NCI-H82 treated with DMSO at 0.1 percent for 48 hours (cell line): ENCODE measurements at regions not wholly inside any gene's neighbourhood (a gene's known extent, or its start where the extent isn't known, plus 50 kb on each side); places are given as distances from the start of the nearest gene placed in this dataset.

Experiments
- DNase-seq: peaks from one replicate; lab custom pipeline; 2025; ENCODE audit not compliant: unreplicated experiment; lab: John Stamatoyannopoulos, UW

DNA sequence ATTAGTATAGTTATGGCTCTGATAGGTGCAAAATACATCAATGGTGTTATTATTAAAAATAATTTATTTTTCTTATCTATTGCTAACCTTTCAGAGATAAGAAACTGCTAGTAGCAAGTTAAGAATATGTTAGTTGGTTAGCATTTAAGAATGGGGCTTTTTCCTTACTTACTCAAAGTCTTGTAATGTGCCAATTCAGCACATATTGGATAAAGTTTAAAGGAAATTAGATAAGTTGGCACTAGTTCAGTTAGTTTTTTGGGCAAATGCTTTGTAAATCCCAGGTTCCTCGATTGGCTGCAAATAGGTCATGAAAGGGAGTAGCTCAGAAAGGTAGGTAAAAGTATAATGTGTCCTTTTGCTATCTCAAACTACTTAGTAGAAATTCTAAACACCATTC lies 2806.7 kb downstream of the PCDH9 start:
- DNase-seq: no peak

DNA sequence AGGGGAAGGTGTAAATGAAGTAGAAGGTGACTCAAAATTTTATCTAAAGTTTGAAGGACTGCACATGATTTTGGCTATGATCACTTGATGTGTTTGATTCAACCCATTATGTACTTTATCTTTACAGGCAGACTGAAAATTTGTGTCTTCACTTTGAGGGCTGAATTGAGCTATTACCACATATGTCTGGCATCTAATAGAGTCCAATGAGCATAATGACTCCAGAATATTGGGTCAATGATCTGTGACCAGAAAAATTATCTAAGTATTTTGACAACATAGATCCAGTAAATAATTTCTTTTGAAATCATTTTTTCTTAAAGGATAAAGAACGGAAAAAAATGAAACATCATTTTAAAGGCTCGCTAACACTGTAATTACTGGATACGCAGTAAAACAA lies 2810.0 kb downstream of the PCDH9 start:
- no peak for DNase-seq

DNA sequence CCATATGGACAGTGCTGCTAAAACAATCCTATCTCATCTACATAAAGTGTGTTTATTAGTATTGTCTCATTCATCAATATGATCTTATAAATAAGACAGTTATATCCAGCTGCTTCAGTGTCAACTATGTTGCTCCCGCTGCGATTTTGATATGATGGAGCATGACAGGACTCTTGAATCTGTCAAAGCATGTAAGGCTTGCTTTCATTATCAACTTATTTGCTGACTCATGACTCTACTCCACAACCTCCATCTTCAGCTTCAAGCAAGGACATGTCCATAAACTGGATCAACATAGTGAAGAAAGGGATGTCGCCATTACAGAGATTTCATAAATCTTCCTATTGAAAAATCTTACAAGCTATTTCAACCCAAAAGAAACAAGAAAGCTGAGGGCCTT lies 2812.6 kb downstream of the PCDH9 start:
- DNase-seq: no peak

DNA sequence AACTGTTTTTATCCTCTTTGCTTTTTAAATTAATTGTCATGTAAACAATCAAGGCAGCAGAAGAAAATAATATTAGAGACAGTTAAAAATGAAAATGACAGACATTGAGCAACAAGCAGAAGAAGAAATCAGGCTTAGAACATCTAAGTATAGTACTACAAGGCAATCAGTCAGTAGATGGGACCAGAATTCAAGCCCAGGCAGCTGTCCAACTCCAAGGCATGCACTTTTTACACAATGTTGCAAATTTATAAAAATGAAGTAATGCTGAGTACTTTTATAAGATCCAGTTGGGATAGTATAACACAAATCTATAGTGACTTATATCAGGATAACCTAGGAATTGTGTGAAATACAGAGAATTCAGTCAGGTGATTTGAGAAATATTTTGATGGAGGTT lies 2815.8 kb downstream of the PCDH9 start:
- DNase-seq: no peak

DNA sequence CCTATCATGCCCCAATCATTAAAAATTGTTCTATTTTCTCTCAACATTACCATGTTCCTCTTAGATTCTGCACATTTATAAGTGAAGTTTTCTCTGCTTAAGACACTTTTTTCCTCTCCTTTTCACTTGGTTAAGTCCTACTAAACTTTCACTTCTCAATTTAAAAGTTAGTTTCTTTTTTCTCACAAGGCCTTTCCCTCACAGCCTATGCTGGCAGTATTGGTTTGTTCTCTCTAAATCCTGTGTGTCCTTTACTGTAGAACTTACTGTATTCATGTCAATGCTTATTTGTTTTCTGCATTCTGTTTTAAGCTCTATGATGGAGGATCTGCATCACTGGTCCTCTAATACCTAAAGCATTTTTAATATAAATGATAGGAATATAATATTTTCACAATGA lies 2816.6 kb downstream of the PCDH9 start:
- DNase-seq: no peak

DNA sequence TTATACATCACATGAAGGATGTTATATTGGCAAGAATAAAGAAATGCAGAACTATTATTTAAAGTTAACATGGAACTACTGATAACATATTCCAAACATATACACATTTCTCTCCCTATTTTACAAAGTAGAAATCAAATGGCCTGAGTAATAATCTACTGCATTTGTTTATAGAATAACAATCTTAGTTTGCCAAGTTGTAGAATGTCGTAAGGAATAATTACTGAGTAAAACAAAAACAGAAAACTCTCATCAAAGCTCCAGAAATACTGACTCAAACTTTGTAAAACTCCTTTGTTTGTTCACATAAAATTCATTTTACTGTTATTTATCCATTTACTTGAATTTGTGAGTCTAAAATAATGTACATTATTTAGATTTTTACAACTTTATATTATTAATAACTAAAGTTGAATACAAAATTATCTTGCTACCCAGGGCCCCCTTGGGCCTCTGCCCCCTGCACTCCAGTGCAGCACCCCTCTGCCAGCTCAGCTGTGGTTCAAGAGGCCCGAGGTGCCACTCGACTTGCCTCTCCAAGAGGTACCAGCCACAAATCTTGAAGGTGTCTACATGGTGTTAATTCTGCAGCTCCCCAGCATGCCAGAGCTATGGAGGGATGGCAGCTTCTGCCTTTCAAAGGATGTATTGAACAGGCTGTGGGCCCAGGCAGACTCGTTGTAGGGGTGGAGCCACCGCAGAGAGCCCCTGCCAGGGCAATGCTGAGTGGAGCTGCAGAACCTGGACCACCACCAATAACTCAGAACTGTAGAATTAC lies 2819.7 kb downstream of the PCDH9 start:
- DNase-seq: no peak

DNA sequence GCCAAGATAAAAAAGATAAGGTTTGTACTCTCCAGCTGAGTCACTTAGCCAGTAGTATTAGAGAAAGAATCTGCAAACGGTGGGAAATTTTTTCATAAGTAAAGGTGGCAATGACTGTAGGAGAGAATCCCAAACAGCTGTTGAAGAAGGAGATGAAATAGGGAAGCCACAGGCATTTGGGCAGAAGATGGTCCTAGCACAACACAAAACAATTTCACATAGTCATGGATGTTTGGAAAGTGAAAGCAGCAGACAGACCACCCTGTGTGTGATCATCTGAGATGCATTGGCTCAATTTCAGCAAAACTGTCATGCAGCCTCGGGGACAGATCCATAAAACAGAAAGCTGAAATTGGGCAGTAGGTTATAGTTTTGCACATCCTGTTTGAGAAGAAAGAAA lies 2832.4 kb downstream of the PCDH9 start:
- DNase-seq: no peak

DNA sequence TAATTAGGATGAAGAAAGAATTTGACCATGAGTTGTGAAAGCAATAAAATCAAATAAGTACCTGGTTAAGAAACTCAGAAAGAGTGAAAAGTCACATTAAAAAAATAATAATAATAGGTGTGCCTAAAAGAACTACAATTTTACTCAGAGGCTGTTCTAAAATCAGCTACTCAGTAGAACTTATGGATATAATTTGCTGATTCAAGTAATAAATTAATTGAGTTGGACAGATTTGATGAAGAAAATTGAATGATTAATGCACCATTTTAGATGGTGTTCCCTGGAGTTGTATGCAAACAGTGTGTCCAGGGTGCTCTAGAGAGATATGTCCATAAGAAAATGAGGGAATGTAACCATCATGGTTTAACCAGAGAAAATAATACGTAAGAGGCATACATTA lies 2852.5 kb downstream of the PCDH9 start:
- no peak for DNase-seq

DNA sequence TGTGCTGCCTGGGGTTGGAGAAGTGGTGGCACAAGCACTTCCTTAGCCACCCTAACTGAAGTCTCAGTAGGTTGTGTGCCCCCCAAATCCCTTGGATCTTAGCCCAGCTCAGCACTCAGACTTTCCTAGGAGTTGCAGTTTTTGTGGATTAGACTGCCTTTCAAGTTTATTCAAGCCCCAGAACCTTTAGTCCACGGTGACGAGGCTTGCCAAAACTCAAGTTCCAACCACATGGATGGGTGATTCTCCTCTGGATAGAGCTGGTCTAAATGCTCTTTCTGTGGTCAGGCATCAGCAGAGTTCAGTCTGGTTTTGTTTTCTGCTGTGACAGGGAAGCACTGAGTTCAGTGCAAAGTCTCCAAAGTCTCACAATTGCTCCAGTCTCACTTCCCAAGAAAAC lies 2858.7 kb downstream of the PCDH9 start:
- DNase-seq: no peak

DNA sequence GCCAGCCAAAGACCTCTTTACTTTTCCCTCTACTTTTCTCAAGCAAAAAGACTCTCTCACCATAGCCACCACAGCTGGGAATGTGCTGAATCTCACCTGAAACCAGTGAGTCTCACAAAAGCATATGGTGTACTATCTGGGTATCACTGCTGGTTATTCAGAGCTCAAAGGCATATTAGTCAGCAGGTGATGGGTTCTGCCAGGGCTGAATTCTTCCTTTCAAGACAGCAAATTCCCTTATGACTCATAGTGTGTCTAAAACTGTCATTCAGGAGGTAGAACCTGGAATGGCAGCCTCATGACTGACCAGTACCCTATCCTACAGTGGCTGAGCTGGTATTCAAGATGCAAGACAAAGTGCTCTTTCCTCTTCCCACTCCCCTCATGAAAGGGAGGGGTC lies 2859.1 kb downstream of the PCDH9 start:
- no peak for DNase-seq

DNA sequence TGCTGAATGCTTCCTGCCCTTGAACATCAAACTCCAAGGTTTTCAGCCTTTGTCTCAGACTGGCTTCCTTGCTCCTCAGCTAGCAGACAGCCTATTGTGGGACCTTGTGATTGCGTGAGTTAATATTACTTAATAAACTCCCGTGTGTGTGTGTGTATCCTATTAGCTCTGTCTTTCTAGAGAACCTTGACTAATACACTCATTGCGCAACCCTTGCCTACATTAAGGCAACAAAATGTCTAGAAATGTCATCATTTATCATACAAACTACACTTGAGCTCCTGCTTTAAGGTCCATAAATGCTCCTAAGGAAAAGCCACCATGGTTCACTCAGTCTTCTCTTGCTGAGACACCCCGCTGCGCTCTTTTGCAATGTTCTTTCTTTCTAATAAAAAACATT lies 2861.0 kb downstream of the PCDH9 start:
- no peak for DNase-seq

DNA sequence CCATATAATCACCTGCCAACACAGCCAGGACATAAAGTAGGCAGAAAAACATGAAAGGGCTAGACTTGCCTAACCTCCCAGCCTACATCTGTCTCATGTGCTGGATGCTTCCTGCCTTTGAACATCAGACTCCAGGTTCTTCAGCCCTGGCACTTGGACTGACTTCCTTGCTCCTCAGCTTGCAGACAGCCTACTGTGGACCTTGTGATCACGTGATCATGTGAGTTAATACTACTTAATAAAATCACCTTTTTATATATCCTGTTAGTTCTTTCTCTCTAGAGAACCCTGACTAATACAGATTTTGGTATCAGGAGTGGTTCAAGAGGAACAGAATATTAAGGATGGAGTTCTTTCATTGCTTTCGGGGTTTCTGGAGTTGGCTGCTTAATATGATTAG lies 2867.6 kb downstream of the PCDH9 start:
- DNase-seq: no peak

DNA sequence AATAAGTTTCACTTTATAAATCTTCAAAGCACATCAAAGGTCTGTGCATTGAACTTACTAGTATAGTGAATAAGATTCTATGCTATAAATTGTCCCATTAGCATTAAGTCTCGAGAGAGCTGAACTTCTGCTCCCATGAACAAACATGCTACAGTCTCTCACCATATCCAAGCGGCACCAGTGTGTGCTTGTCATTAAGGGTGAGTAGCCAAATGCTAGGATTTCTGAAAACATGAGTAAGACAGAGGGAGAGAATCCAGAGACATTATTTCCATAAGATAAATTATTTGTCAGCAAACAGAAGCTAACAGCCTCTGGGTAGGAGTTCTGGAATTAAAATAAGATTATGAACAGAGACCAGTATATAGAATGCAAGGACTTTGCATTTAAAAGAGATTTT lies 2882.5 kb downstream of the PCDH9 start:
- DNase-seq: no peak

DNA sequence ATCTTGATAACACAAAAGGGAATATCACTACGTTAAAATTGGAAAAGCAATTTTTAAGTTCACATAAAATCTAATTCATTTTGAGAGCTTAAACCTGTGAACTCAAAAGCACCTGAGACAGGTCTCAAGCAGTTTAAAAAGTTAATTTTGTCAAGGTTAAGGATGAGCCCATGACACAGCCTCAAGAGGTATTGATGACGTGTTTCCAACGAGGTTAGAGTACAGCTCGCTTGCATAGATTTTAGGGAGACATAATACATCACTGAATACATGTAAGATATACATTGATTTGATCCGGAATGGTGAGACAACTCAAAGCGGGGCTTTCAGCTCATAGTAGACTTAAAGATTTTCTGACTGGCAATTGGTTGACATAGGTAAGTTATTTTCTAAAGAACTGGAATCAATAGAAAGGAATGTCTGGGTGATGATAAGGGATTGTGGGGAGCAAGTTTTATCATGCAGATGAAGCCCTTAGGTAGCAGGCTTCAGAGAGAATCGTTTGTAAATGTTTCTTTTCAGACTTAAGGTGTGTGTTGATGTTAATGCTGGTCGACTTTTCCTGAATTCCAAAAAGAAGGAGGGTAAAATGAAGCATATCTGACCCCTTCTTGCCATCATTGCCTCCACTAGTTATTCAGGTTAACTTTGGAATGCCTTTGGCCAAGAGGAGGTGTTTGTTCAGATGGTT lies 2890.6 kb downstream of the PCDH9 start:
- no peak for DNase-seq

DNA sequence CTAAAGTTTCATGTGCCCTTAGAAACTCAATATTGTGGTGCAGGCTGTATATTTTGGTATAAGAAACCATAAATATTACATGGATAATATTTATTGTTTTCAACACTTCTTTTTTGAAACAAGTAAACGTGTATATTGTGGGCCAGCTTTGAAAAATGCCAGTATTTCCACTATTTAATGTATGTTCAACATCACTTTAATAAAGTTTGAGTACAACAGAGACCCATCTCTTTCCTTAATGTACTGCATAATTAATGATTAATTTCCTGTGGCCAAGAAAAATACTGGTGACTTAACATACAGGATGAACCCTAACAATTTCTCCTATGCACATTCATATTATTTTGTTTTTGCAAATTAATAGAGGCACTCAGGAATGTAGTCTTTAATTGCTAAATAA lies 2891.5 kb downstream of the PCDH9 start:
- no peak for DNase-seq

DNA sequence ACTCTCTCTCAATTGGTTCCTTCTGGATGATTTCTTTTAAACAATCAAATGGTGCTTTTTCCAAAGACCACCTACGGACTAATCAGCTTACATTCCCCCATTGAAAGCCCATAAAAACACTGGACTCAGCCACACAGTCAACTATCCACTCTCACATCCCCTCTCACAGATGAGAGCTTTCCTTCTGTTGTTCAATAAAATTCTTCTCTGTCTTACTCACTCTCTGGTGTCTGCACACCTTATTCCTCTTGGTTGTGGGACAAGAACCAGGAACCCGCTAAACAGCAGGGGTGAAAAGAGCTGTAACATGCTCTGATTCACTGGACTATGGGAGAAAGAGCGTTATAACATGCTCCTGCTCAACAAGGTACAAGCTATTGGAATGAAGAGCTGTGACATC lies 2896.2 kb downstream of the PCDH9 start:
- no peak for DNase-seq

DNA sequence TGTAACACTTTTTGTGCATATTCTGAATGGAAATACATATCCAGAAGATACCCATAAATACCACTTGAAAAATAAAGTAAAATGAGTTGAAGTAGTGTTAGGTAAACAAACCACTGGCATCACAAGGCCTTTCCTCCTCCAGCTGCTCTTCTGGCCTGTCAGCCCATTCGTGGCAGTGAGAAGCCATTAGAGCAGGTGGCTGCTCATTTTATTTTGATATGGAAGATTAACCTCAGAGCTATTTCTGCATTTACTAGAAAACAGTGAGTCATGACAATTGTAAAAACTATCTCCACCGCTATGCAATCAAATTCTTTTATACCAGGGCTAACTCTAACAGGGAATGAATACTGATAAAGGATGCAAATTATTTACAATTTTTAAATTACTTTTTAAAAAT lies 2898.1 kb downstream of the PCDH9 start:
- DNase-seq: no peak

DNA sequence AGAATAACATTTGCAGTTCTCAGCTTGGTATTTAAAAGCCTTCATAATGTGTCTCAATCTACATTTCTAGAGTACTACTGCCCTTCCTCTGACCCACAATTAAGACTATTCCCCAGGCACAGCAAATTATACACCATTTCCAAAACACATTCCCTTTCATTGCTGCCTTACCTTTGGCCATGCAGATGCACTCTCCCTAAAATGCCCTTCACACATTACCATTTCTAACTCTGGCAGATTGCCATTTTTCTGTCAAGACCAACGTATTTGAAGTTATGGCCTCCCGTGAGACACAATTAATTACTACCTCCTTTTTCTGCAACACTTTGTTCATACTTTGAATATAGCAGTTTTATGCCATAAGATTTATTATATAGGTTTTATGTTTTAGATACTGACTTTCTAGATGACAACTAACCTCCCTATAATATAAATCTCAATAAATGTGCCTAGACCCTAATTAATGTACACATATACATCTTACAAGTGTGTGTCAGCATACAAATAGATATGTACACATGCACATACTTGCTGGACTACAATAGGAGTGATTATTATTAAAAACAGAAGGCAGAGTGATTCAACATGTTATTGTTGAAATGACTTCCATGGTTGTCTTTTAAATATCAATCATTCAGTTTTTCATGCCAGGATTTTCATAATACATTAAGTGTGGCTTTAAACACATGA lies 2902.5 kb downstream of the PCDH9 start:
- DNase-seq: no peak

DNA sequence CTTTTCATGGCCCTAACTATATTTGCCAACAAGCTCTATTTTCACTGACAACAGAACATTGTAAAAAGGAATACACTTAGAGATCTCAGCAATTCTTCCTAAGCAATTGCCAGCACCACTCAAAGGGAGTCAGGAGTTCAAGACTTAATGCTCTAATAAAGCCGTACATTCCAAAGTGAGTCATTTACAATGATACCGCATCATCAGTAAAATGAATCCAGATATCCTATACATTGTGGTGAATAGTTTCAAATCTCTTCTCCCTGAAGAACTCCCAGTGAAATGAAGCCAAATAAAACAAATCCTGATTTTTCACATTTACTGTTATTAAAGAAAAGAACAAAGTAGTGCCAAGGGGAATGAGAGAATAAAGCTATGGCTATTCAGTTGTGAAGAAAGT lies 2898.7 kb upstream of the PCDH20 start:
- DNase-seq: no peak

DNA sequence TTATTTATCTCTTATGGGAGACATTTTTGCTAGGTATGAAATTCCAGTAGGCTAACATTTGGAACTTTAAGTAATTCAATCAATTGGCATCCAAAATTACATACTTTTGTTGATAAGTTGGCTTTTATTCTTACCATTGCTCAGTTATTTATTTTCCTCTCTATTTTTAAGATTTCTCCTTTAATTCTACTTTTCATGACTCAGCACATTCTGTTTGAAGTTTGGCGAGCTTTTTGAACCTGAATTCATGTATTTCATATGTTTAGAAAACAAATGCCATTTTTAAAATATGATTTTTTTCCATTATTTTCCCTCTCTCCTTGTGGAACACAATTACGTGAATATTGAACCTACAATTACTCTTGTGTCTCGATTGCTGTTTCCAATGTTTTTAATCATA lies 2896.3 kb upstream of the PCDH20 start:
- DNase-seq: no peak

DNA sequence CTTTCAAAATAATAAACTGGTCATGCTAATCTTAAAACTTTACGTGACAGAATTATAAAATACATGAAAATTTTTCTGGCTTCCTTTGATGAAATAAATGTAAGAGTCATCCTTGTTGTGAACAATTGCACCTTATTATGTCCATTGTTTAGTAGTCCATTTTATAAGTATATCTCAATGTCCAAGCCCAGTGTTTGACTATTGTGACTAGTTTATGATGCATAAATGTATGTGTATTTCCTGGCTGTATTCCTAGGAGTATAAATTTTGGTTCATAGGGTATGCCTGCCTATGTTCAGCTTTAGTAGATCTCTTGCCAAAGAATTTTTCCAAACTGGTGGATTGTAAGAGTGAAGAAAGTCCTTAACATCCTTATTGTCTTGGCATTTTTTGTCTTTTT lies 2895.5 kb upstream of the PCDH20 start:
- no peak for DNase-seq

DNA sequence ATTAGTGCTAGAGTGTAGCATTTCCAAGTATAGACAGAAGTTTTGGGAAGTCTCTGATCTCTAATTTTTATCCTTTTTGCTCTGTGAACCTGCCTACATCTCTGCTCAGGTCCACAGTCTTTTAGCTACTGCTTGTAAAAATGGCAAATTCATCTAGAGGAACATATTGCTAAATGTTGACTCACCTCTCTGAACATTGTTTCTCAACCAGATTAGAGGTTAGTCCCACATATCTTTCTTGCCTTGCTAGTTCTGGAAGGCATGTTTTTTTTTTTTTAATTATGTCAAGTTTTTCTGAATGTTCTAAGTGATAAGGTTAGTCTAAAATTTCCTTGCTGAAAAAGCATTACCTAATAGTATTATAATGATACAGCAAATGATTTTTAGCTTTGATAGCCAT lies 2889.6 kb upstream of the PCDH20 start:
- DNase-seq: no peak
